HT-29 (cell line): ENCODE measurements at regions not wholly inside any gene's neighbourhood (a gene's known extent, or its start where the extent isn't known, plus 50 kb on each side); places are given as distances from the start of the nearest gene placed in this dataset.
"Not testable (repeated sequence)": the region's sequence is repeated elsewhere in the genome, so short reads cannot be mapped to it uniquely, and the experiment has no call there.

Source experiments
- DNase-seq: peaks from one replicate; pipeline ENCODE4 v3.0.0-alpha.2; 2015; ENCODE audit warnings: low spot score

DNA sequence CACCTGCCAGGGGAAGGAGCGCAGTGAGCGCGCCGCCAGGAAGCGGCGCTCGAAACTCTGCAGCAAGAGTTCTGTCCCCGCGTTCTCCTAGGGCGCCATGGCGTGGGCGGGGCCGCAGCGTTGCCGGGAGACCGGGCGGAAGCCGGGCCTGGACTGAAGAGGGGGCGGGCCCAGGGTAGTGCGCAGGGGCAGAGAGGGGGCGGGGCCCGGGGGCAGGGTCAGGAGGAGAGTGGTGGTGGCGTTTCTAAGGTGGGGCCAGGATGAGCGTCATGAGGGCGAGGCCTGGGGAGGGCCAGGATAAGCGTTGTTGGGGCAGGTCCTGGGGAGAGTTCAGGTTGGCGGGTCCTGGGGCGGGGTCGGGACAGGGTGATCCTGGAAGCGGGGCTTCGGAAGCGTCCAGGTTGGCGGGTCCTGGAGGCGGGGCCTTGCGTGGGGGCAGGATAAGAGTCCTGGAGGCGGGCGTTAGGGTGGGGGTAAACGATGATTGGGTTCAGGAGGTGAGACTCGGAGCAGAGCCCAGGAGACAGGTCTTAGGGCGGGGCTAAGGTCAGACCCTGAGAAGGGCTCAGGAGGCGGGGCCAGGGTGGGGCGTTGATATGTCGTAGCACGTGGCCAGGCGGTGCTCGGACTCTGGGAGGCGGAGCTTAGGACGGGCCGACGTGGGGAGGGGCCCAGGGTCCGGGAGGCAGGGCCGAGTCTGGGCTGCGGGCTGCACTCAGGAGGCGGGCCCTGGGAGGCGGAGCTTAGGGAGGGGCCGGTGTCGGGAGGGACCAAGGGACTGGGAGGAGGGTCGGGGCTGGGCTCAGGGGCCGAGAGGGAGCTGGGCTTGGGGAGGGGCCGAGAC lies 189.4 kb downstream of the ADRA2C start:
- peak; percentile 98 for DNase-seq

DNA sequence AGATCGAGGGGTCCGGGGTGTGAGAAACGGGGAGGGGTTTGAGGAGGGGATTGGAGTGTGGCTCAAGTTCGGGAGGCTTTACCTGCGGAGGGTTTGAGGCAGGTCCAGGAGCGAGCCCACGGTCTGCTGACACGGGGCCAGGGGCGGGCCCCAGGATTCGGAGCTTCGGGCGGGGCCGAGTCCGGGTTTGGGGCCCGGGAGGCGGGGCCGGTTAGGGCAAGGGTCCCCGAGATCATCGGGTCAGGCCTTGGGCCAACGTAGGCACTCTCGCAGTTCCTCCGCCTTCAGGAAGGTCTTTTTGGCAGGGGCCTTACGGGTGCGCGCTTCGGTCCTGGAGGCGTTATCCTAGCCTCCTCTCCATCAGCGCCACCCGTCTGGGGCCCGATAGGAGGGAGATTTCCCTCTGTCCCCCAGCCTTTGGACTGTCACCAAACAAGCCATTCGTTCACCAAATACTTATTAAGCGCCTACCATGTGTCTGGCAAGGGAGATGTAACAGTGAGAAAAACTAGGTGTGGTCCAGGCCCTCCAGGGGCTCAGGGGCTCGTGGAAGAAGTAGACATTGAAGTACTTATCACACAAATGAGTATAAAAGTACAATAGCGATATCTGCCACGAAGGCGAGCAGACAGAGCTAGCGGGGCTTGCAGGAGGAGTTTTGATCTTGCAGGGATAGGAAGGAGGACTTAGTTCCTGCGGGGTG lies 190.1 kb downstream of the ADRA2C start:
- not testable (repeated sequence) for DNase-seq

DNA sequence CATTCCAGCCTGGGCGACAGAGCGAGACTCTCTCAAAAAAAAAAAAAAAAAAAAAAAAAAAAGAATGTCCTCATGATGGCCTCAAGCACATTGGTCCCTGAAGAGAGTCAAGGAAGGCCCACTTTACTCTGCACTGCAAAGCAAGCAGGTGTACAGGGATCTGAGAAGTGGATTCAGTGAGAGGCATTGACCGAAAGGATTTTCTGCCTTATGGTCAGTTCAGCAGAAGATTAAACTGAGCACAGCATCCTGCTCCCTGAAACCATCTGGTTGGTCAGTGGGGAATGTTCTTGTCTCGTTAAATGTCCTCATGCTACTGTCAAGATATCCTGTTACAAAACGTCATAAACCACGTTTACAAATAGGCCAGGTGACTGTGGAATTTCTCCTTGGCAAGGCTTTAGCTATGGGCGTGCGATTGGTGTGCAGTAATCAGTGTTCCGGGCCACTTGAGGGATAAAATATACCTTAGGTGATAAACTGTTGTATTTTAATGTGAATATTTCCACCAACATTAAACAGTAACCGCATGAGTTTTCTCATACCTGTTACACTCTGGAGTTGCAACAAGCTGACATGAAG lies 195.0 kb downstream of the ADRA2C start:
- not testable (repeated sequence) for DNase-seq

GRCh38 chr4:3964572-3965278 lies 198.5 kb downstream of the ADRA2C start:
- not testable (repeated sequence) for DNase-seq

- DNase-seq = not testable (repeated sequence)
These were observed 201.0 kb downstream of the ADRA2C start for GRCh38 chr4:3967204-3967603.

- DNase-seq = not testable (repeated sequence)
These were observed 206.4 kb downstream of the ADRA2C start for GRCh38 chr4:3972626-3973025.

DNA sequence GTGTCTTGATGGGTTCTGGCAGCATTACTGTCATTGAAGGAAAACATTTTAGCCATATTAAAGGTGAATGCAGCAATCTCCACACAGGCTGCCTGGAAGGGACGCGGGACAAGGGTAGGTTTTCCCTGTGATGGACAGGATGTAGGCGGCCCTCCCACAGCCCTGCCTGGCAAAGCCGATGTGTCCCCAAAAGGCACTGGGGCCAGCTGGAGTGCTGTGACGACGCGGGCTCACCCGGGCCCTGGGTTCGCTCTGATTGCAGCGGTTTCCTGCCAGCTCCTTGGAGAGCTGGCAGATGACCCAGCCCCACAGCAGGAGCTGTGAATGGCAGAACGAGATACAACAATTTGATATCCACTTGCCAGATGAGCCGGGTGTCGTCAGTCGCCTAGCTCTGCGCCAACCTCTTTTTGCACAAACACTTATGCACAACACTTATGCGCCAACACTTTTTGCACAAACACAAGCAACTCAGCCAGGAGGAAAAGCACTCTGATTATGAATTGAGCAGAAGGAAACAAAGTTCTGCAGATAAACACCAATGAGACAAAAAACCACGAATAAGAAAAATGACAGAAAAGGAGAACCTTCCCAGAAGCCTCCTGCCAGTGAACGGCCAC lies 207.5 kb downstream of the ADRA2C start:
- DNase-seq = not testable (repeated sequence)

DNA sequence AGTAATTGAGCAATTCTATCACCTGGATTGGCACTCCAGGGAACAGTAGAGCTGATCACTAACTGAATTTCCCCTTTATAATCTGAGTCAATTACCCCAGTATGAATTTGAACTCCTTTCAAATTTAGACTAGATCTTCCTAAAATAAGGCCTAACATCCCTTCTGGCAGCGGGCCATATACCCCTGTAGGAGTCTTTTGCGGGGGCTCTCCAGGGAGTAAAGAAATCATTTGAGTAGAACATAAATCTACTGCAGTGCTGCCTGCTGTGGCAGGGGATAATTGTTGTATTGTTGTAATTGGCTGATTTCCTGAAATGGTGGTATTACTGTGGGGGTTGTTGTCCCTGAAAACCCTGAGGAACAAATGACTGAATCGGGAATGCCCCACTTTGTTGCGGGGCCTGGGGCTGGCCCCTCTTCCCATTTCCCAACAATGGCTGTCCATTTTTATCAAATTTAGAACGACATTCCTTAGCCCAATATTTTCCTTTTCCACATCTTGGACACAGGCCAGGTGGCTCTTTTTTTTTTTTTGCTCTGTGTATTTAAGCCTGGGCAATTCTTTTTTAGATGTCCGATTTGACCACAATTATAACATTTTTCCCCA lies 217.4 kb downstream of the ADRA2C start:
- not testable (repeated sequence) for DNase-seq

DNA sequence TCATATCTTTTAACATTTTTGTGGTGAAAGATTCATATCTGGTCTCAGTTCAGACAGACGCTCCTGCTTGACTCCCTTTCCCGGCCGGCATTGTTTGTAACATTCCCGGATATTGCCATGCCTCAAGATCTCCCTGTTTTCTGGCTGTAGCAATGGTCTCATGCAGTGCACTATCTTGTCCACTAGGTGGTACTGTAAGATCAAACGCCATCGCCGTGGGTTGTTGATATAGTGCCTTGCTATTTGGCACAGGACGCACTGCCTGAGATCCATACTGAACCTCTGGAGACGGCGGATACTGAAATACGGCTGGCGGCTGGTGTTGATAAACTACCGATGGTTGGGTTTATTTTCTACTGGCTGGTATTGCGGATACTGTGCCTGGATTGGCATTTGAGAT lies 218.6 kb downstream of the ADRA2C start:
- DNase-seq = not testable (repeated sequence)

- not testable (repeated sequence) for DNase-seq
These were observed 220.2 kb downstream of the ADRA2C start for GRCh38 chr4:3986412-3986811.

DNA sequence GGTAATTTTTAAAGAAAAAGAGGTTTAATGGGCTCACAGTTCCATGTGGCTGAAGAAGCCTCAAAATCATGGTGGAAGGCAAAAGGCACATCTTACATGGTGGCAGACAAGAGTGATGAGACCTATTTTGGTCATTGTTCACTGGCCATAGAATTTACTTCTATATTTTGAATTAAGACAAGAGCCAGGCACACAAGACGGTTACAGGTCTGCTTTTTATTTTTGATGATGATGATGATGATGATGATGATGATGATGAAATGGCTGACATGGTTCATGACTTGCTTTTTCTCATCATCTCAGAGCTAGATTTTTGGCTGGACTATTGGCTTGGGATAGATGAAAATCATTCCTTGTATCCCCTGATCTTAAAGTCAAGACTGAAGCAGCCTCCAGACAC lies 229.3 kb downstream of the OTOP1 start:
- not testable (repeated sequence) for DNase-seq

- not testable (repeated sequence) for DNase-seq
These were observed 222.7 kb downstream of the OTOP1 start for GRCh38 chr4:4004036-4004435.

DNA sequence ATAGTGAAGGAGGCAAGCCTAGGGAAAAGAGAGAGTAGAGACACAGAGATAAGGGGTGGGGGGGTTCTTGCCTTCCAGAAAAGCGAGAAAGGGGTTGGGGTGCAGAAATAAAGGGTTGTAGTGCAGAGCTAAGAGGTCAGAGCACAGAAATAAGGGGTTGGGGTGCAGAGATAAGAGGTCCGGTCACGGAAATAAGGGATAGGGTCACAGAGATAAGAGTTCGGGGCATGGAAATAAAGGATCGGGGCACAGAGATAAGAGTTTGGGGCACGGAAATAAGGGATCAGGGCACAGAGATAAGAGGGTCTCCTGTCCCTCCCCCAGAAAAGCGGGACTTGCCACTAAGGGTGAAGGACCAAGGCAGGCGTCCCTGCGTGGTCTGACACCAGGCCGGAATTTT lies 222.0 kb downstream of the OTOP1 start:
- DNase-seq = not testable (repeated sequence)

- not testable (repeated sequence) for DNase-seq
These were observed 220.4 kb downstream of the OTOP1 start for GRCh38 chr4:4006356-4006755.

DNA sequence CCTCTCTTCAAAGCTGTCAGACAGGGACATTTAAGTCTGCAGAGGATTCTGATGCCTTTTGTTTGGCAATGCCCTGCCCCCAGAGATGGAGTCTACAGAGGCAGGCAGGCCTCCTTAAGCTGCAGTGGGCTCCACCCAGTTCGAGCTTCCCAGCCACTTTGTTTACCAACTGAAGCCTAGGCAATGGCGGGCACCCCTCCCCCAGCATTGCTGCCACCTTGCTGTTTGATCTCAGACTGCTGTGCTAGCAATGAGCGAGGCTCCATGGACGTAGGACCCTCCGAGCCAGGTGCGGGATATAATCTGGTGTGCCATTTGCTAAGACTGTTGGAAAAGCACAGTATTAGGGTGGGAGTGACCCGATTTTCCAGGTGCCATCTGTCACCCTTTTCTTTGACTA lies 207.7 kb downstream of the OTOP1 start:
- DNase-seq = peak; percentile 15

DNA sequence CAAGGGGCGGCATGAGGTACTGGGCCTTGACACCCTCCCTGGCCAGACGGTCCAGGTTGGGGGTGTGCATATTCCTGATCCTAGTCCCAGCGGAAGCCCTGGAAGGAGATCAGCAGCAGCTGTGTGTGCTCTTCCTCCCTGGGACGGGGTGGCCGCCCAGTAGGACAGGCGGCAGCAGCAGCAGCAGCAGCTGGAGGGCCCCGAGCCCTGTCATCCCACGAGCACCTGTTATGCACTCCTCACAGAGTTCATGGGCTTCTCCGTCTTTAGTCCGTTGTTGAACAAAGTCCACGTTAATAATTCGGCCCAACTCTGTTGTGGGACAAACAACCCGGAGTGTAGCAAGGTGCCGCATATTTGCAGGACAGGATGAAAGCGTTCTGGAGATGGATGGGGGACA lies 205.6 kb downstream of the OTOP1 start:
- not testable (repeated sequence) for DNase-seq

DNA sequence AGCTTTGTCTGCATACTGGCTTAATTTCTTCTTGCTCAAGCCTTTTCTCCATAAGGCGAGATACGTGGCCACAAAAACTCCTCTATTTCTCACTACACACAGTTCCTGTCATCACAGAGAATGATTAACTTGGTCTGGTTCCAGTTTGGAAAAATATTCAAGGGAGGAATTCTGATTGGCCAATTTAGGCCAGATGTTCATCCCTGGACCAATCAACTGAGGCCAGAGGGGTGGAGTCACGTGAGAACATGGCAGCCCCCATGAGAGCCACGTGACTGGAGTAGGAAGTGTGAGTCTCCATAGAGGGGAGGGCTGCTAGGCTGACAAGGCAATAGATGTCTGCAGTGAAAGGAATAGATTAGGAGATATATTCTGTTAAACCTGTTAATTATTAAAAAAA lies 200.0 kb downstream of the OTOP1 start:
- DNase-seq = not testable (repeated sequence)

DNA sequence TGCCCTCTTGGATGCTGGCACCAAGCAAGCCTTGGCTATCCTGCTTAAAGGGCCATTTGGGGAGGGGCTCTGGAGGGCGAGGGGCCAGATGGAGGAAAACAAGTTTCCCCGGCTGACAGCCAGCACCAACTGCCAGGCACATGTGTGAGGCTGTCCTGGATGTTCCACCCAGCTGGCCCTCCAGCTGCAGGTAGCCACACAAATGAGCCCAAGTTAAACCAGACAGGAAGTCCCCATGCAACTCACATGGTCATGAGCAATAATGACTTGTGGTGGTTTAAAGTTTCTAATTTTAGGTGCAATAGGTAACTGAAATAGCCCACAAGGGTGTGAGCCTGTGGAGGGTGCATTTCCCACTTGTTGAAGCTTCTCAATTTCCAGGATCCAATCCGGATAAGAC lies 198.0 kb downstream of the OTOP1 start:
- DNase-seq = not testable (repeated sequence)

- DNase-seq = not testable (repeated sequence)
These were observed 196.2 kb downstream of the OTOP1 start for GRCh38 chr4:4030509-4030908.

DNA sequence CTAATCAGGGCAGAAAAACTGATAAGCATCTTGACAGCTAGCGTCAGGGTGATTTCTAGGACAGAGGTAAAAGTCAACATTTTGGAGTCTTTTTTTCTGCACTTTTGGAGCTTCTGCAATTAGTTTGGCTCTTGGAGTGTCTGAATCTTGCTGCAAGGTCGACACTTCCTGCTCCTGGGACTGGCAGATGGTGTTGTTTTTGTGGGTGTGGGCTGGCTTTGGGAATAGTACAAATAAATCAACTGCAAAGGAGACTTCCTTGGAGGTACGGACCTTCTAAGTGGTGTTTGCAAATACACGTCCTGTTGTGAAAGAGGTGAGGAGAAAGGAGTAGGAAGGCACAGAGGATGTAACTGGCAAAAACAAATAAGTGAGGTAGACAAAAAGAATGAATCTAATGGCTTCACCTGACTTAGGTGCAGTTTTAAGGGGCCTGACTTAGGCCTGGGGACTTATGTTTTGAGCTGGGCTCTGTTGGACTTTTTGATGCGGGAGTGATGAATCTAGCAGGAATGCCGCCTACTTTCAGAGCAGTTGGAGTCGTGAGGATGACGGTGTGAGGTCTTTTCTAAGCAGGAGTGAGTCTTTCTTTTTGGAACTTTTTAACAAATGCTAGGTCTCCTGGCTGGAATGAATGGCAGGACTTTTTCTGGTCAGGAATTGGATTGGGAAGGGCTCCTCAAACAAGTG lies 195.1 kb downstream of the OTOP1 start:
- DNase-seq = not testable (repeated sequence)
